HG03558 (cell line): ENCODE measurements at regions not wholly inside any gene's neighbourhood (a gene's known extent, or its start where the extent isn't known, plus 50 kb on each side); places are given as distances from the start of the nearest gene placed in this dataset.
"Not testable (repeated sequence)": the region's sequence is repeated elsewhere in the genome, so short reads cannot be mapped to it uniquely, and the experiment has no call there.

Source experiments
- ATAC-seq: cut with Tn5 transposase; IDR thresholded peaks from one replicate; pipeline ENCODE4 v1.9.1; 2021; ENCODE audit warnings: moderate number of reproducible peaks; ENCODE audit not compliant: unreplicated experiment; ENCODE audit errors: extremely low read depth

- ATAC-seq, result not testable (repeated sequence)
Observed at GRCh38 chr13:90278231-90278630, 1069.3 kb upstream of the MIR17HG start.

GRCh38 chr13:90281709-90282108 lies 1065.8 kb upstream of the MIR17HG start:
- ATAC-seq, result no peak

- ATAC-seq, result no peak
Observed at GRCh38 chr13:90287521-90287920, 1060.0 kb upstream of the MIR17HG start.

- no peak for ATAC-seq
Observed at GRCh38 chr13:90293793-90294361, 1053.6 kb upstream of the MIR17HG start.

GRCh38 chr13:90299238-90299637 lies 1048.2 kb upstream of the MIR17HG start:
- no peak for ATAC-seq

- ATAC-seq, result no peak
Observed at GRCh38 chr13:90300015-90300414, 1047.5 kb upstream of the MIR17HG start.

- ATAC-seq, result no peak
Observed at GRCh38 chr13:90302107-90302506, 1045.4 kb upstream of the MIR17HG start.

GRCh38 chr13:90305796-90306195 lies 1041.7 kb upstream of the MIR17HG start:
- ATAC-seq, result no peak

- no peak for ATAC-seq
Observed at GRCh38 chr13:90307136-90307535, 1040.4 kb upstream of the MIR17HG start.

GRCh38 chr13:90308249-90308648 lies 1039.2 kb upstream of the MIR17HG start:
- no peak for ATAC-seq

- no peak for ATAC-seq
Observed at GRCh38 chr13:90311929-90312328, 1035.6 kb upstream of the MIR17HG start.

GRCh38 chr13:90315061-90315460 lies 1032.4 kb upstream of the MIR17HG start:
- ATAC-seq, result no peak

GRCh38 chr13:90320664-90321063 lies 1026.8 kb upstream of the MIR17HG start:
- ATAC-seq, result no peak

- ATAC-seq, result no peak
Observed at GRCh38 chr13:90321281-90321931, 1026.1 kb upstream of the MIR17HG start.

- no peak for ATAC-seq
Observed at GRCh38 chr13:90329641-90330040, 1017.8 kb upstream of the MIR17HG start.

GRCh38 chr13:90331974-90332373 lies 1015.5 kb upstream of the MIR17HG start:
- no peak for ATAC-seq

- no peak for ATAC-seq
Observed at GRCh38 chr13:90336507-90336906, 1011.0 kb upstream of the MIR17HG start.

GRCh38 chr13:90341348-90341747 lies 1006.1 kb upstream of the MIR17HG start:
- not testable (repeated sequence) for ATAC-seq

- ATAC-seq, result not testable (repeated sequence)
Observed at GRCh38 chr13:90348477-90349136, 998.9 kb upstream of the MIR17HG start.

GRCh38 chr13:90352763-90353162 lies 994.7 kb upstream of the MIR17HG start:
- no peak for ATAC-seq

GRCh38 chr13:90355162-90355751 lies 992.2 kb upstream of the MIR17HG start:
- no peak for ATAC-seq
